SK-N-MC (cell line): ENCODE measurements at regions not wholly inside any gene's neighbourhood (a gene's known extent, or its start where the extent isn't known, plus 50 kb on each side); places are given as distances from the start of the nearest gene placed in this dataset.

ENCODE experiments used
- DNase-seq: peaks from one replicate; pipeline ENCODE4 v3.0.0-alpha.2; 2011; ENCODE audit warnings: low read depth, low spot score
- H3K27ac ChIP-seq: fragments of 200-600 bp; sonication (generic); 2 replicates; pipeline ENCODE4 v1.5.1; 2016; ENCODE audit warnings: mixed run types
- H3K36me3 ChIP-seq: fragments of 200-600 bp; sonication (generic); 2 replicates; pipeline ENCODE4 v1.6.1; 2017; ENCODE audit warnings: antibody characterized with exemption, low read length, mixed read lengths; ENCODE audit not compliant: insufficient read depth
- H3K4me3 ChIP-seq: fragments of 200-600 bp; sonication (generic); 2 replicates; pipeline ENCODE4 v1.5.1; 2016
- H3K9ac ChIP-seq: fragments of 200-600 bp; sonication (generic); 2 replicates; pipeline ENCODE4 v1.8.0; 2017; ENCODE audit warnings: mixed run types, mixed read lengths; ENCODE audit not compliant: insufficient read length
- H3K9me3 ChIP-seq: fragments of 200-600 bp; sonication (generic); 2 replicates; pipeline ENCODE4 v1.6.1; 2017; ENCODE audit warnings: low read depth, mild to moderate bottlenecking, antibody characterized with exemption, low read length, moderate library complexity, mixed read lengths
- EZH2 ChIP-seq: fragments of 200-600 bp; sonication (generic); IDR thresholded peaks from one replicate; pipeline ENCODE4 v1.6.1; 2017; ENCODE audit warnings: antibody characterized with exemption
- FOXP2 ChIP-seq: optimal IDR thresholded peaks from 2 replicates; pipeline ENCODE3; 2011; ENCODE audit warnings: mild to moderate bottlenecking, moderate library complexity; ENCODE audit not compliant: insufficient read depth; ENCODE audit errors: extremely low read length, control extremely low read depth
- POLR2AphosphoS5 ChIP-seq: IDR thresholded peaks from 2 replicates; pipeline ENCODE4 v1.6.1; 2012; ENCODE audit warnings: mild to moderate bottlenecking, low read depth, low read length, borderline replicate concordance

DNA sequence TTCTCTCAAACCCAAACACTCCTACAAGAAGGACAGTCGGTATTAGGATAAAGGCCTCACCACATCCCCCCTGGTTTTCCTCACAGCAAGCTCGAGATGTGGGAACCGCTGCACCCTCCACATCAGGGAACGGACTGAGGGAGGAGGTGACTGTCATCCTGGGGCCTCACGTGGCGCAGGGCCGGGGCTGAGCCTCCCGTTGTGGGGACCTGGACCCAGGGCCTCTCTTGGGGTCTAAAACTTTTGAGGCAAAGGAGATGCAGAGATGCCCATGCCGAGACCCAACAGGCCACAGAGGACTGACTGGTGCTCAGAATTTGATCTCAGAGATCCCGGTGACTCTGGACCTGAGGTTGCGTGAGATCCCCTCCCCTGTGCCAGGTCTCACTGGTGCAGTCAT, 72.7 kb downstream of the MRPL36 start:
- H3K36me3 ChIP-seq = no peaks in the 10 kb centered on the region

DNA sequence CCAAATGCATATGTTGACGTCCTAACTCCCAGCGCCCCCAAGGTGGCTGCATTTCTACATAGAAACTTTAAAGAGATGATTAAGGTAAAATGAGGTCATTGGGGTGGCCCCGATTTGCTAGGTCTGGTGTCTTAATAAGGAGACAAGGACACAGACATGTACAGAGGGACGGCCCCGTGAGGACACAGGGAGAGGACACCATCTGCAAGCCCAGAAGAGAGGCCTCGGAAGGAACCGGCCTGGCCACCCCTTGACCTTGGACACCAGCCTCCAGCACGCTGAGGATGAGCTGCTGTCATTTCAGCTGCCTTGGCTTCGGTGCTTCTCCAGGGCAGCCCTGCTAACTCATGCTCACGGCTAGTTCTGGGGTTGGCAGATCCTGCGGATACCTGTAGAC, 73.2 kb downstream of the MRPL36 start:
- Histone ChIP-seq H3K4me3 (no peak overlapping the region), H3K9ac (no peak overlapping the region), H3K9me3 (no peaks in the 10 kb centered on the region), H3K27ac (no peak overlapping the region), H3K36me3 (no peaks in the 10 kb centered on the region)
- TF ChIP-seq EZH2 (no peak), FOXP2 (no peak), POLR2AphosphoS5 (no peak)
- no peak for DNase-seq

More for the DNA sequence above, 72.7 kb downstream of the MRPL36 start:
- Histone ChIP-seq H3K4me3 (no peak overlapping the region), H3K9ac (no peak overlapping the region), H3K9me3 (no peaks in the 10 kb centered on the region), H3K27ac (no peak overlapping the region)
- TF ChIP-seq POLR2AphosphoS5 (no peak), FOXP2 (no peak), EZH2 (no peak)
- DNase-seq = no peak

GRCh38 chr5:1725641-1726468, 73.8 kb downstream of the MRPL36 start:
- no peak for TF ChIP-seq EZH2
- TF ChIP-seq FOXP2 = no peak
- TF ChIP-seq POLR2AphosphoS5 = no peak
- Histone ChIP-seq H3K4me3 (no peak overlapping the region), H3K9me3 (no peaks in the 10 kb centered on the region), H3K36me3 (no peaks in the 10 kb centered on the region), H3K9ac (no peak overlapping the region), H3K27ac (no peak overlapping the region)
- DNase-seq = no peak

- no peak for TF ChIP-seq EZH2
- TF ChIP-seq POLR2AphosphoS5 = no peak
- no peak for TF ChIP-seq FOXP2
- H3K36me3 ChIP-seq = no peaks in the 10 kb centered on the region
- no peak overlapping the region for H3K27ac ChIP-seq
- H3K9me3 ChIP-seq = no peaks in the 10 kb centered on the region
- no peak overlapping the region for H3K4me3 ChIP-seq
- no peak overlapping the region for H3K9ac ChIP-seq
- DNase-seq = no peak
Observed at GRCh38 chr5:1724822-1725602, 74.6 kb downstream of the MRPL36 start.

- DNase-seq = no peak
- Histone ChIP-seq H3K36me3 (no peaks in the 10 kb centered on the region), H3K9me3 (no peaks in the 10 kb centered on the region), H3K27ac (no peak overlapping the region), H3K9ac (no peak overlapping the region), H3K4me3 (no peak overlapping the region)
- TF ChIP-seq EZH2 (no peak), FOXP2 (no peak), POLR2AphosphoS5 (no peak)
Observed at GRCh38 chr5:1723957-1724821, 75.4 kb downstream of the MRPL36 start.

GRCh38 chr5:1723476-1723875, 76.2 kb downstream of the MRPL36 start:
- DNase-seq = no peak
- Histone ChIP-seq H3K4me3 (no peak overlapping the region), H3K9me3 (no peaks in the 10 kb centered on the region), H3K27ac (no peak overlapping the region), H3K9ac (no peak overlapping the region), H3K36me3 (no peaks in the 10 kb centered on the region)
- TF ChIP-seq EZH2 (no peak), POLR2AphosphoS5 (no peak), FOXP2 (no peak)

DNA sequence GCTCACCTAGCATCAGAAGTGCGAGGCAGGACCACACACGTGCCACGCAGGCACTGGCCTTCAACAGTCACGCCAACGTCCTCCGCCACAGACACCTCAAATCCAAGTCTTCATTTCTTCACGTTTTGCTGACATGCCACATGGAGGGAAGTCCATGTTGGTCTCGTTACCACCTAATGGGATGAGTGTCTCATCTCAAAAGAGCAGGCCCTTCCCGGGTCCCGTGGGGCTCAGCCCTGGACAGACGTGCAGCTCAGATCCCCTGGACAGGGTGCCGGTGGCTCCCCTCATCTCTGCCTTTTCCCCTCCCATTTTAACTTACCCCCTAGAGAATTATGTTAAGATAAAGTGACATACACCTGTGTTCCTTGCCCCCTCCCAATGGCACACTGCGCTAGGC, 76.8 kb downstream of the MRPL36 start:
- no peak overlapping the region for H3K27ac ChIP-seq
- H3K9me3 ChIP-seq = no peaks in the 10 kb centered on the region
- no peaks in the 10 kb centered on the region for H3K36me3 ChIP-seq
- no peak for DNase-seq
- H3K4me3 ChIP-seq = no peak overlapping the region
- no peak overlapping the region for H3K9ac ChIP-seq
- no peak for TF ChIP-seq EZH2
- no peak for TF ChIP-seq POLR2AphosphoS5
- TF ChIP-seq FOXP2 = no peak
